ENCODE measurements at regions not wholly inside any gene's neighbourhood (a gene's known extent, or its start where the extent isn't known, plus 50 kb on each side); places are given as distances from the start of the nearest gene placed in this dataset.

- no peaks in the 10 kb centered on the region for H4K20me1 ChIP-seq (ENCODE audit: insufficient read depth, low read length)
- no peak overlapping the region for H3K23ac ChIP-seq (ENCODE audit: low read depth, low read length)
- no peak overlapping the region for H2BK15ac ChIP-seq (ENCODE audit: low read depth, low read length)
- H3K4me3 ChIP-seq (ENCODE audit: insufficient read depth, low read depth, low read length), result no peak overlapping the region
- ChIA-PET CTCF (no interaction called here), POLR2A (ENCODE audit: unreplicated experiment) (no interaction called here)
- H2BK120ac ChIP-seq (ENCODE audit: low read depth, low read length), result no peak overlapping the region
- H2AK9ac ChIP-seq (replicated peaks; ENCODE audit: low read depth, low read length, poor library complexity), result no peak overlapping the region
- no peak overlapping the region for H4K8ac ChIP-seq (ENCODE audit: low read depth in 2 of 2, low read length in 2 of 2)
- H3K9me3 ChIP-seq (ENCODE audit: control insufficient read depth, insufficient read depth, low read length), result no peaks in the 10 kb centered on the region
- H3K4me2 ChIP-seq (ENCODE audit: low read depth, low read length), result no peak overlapping the region
- WGBS, 2 experiments (ENCODE audit: extremely low coverage in 2 of 2, insufficient read length in 1 of 2), result no CpG with 5 or more reads among the region's 2 CpGs
- no peak for ATAC-seq (ENCODE audit: low read depth)
- intact Hi-C loops (cut with micrococcal nuclease), result loop anchor here (10.0 kb wide), 1 partner anchor 61 kb away; no protein-coding TSS in a partner anchor
- no peak overlapping the region for H2AFZ ChIP-seq (replicated peaks; ENCODE audit: low read length, poor library complexity)
- no peak overlapping the region for H4K91ac ChIP-seq (ENCODE audit: insufficient read depth, low read depth, low read length)
- H3K36me3 ChIP-seq (ENCODE audit: control insufficient read depth, insufficient read depth, low read length), result no peaks in the 10 kb centered on the region
- H3K79me1 ChIP-seq (ENCODE audit: low read depth in 1 of 2, low read length in 2 of 2), result no peaks in the 10 kb centered on the region
- no peak overlapping the region for H3K18ac ChIP-seq (ENCODE audit: low read depth, low read length)
- H3K4me1 ChIP-seq (ENCODE audit: control insufficient read depth, insufficient read depth, low read length), result no peaks in the 10 kb centered on the region
- no TSS peak for BruUV-seq (replicated peaks)
- no peak overlapping the region for H3K9ac ChIP-seq (ENCODE audit: low read depth, low read length)
- DNase-seq, result no peak
- no peak overlapping the region for H3K56ac ChIP-seq (ENCODE audit: extremely low read depth, insufficient read depth, low read length)
- no peaks in the 10 kb centered on the region for H3K9me1 ChIP-seq (ENCODE audit: insufficient read depth, low read length)
- no peak overlapping the region for H3K27ac ChIP-seq (ENCODE audit: insufficient read depth, low read length)
- dilution Hi-C loops (cut with HindIII; ENCODE audit: low sequenced_read_pairs, unreplicated experiment), result no loop called here
- H3K14ac ChIP-seq (replicated peaks; ENCODE audit: low read depth, low read length), result no peak overlapping the region
- in situ Hi-C loops (cut with MboI; ENCODE audit: low sequenced_read_pairs), result no loop called here
- H3K4ac ChIP-seq (ENCODE audit: low read depth, low read length), result no peak overlapping the region
- H3K27me3 ChIP-seq (ENCODE audit: control insufficient read depth, insufficient read depth, low read length), result no peaks in the 10 kb centered on the region
- TF ChIP-seq ELK1 (IDR thresholded peaks at IDR 0.05; ENCODE audit: borderline replicate concordance, low read depth, low read length) (no peak), NFE2L2 (IDR thresholded peaks at IDR 0.05; ENCODE audit: low read depth, low read length) (0 out of 2 replicates have a peak, but pooled peaks have one; percentile 19)
- H2BK20ac ChIP-seq (ENCODE audit: low read depth, low read length), result no peak overlapping the region
- H2BK5ac ChIP-seq (ENCODE audit: low read depth, low read length, poor library complexity, severe bottlenecking), result no peak overlapping the region
- no peak overlapping the region for H2AK5ac ChIP-seq (ENCODE audit: low read depth, low read length)
- no peak overlapping the region for H4K5ac ChIP-seq (ENCODE audit: low read depth, low read length)
Observed at GRCh38 chr9:30235564-30235963, 2148.9 kb upstream of the ACO1 start.
